ENCODE measurements at regions not wholly inside any gene's neighbourhood (a gene's known extent, or its start where the extent isn't known, plus 50 kb on each side); places are given as distances from the start of the nearest gene placed in this dataset.

DNA sequence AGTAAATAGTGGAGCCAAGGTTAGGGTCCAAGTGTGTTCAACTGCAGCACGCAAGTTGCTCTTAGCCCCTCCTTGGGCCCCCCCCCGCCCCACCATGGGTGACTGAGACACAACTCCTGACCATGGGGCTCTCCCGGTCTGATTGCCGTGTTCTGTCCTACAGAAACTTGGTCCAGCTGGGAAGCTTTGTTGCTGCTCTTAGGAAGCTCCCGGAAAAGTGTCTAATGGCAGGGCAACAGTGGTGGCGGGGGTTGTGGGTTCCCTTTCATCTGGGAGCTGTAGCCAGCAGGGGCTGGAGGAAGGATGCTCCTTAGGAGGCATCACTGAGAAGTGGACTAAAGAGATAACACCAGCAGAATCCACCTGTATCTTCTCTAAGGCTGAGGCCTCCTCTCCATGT is 111.1 kb downstream of the CYP26B1 start:
- Histone ChIP-seq H3K36me3 (ENCODE audit: control insufficient read depth in 2 of 3, insufficient read depth in 3 of 3, low read length in 3 of 3) (no peaks in the 10 kb centered on the region), H3K9me3 (ENCODE audit: control insufficient read depth in 2 of 3, insufficient read depth in 1 of 3, low read length in 3 of 3) (no peaks in the 10 kb centered on the region), H3K9ac (ENCODE audit: low read length in 3 of 3) (no peak overlapping the region), H3K4me3 (ENCODE audit: low read length in 3 of 3) (no peak overlapping the region), H3K27ac (ENCODE audit: low read depth in 2 of 2, low read length in 2 of 2) (no peak overlapping the region), H3K4me1 (ENCODE audit: control insufficient read depth in 2 of 3, insufficient read depth in 2 of 3, low read depth in 1 of 3, low read length in 3 of 3) (no peaks in the 10 kb centered on the region), H3K27me3 (ENCODE audit: control insufficient read depth, insufficient read depth, low read length) (no peaks in the 10 kb centered on the region)
- FAIRE-seq (no peak), DNase-seq (no peak)
- TF ChIP-seq, protein P1, sequence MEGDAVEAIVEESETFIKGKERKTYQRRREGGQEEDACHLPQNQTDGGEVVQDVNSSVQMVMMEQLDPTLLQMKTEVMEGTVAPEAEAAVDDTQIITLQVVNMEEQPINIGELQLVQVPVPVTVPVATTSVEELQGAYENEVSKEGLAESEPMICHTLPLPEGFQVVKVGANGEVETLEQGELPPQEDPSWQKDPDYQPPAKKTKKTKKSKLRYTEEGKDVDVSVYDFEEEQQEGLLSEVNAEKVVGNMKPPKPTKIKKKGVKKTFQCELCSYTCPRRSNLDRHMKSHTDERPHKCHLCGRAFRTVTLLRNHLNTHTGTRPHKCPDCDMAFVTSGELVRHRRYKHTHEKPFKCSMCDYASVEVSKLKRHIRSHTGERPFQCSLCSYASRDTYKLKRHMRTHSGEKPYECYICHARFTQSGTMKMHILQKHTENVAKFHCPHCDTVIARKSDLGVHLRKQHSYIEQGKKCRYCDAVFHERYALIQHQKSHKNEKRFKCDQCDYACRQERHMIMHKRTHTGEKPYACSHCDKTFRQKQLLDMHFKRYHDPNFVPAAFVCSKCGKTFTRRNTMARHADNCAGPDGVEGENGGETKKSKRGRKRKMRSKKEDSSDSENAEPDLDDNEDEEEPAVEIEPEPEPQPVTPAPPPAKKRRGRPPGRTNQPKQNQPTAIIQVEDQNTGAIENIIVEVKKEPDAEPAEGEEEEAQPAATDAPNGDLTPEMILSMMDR (IDR thresholded peaks at IDR 0.05; ENCODE audit: borderline replicate concordance, extremely low read depth, insufficient read depth) = no peak
- intact Hi-C loops (cut with DNase I) = no loop called here

DNA sequence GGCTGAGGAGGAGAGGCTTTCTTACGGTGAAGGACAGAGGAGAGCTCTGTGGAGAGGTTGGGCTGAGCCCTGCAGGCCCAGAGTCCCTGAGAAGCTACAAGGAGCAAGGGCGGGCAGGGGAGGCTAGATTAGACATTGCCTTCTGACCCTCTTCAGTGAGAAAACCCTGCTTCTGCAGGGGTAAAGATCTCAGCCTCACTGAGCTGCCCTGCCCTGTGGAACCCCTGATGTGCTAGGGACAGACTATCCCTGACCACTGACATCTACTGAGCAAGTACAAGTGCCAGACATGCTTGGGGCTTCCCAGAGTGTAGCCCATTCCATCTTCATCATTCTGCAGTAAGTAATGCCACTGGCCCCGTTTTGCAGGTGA is 111.5 kb downstream of the CYP26B1 start:
- no peak overlapping the region for H3K27ac ChIP-seq (ENCODE audit: low read depth in 2 of 2, low read length in 2 of 2)
- DNase-seq (no peak), FAIRE-seq (no peak)
- H3K9ac ChIP-seq (ENCODE audit: low read length in 3 of 3) = no peak overlapping the region
- intact Hi-C loops (cut with DNase I) = no loop called here
- H3K36me3 ChIP-seq (ENCODE audit: control insufficient read depth in 2 of 3, insufficient read depth in 3 of 3, low read length in 3 of 3) = no peaks in the 10 kb centered on the region
- no peaks in the 10 kb centered on the region for H3K9me3 ChIP-seq (ENCODE audit: control insufficient read depth in 2 of 3, insufficient read depth in 1 of 3, low read length in 3 of 3)
- no peak overlapping the region for H3K4me3 ChIP-seq (ENCODE audit: low read length in 3 of 3)
- TF ChIP-seq, protein P1 (IDR thresholded peaks at IDR 0.05; ENCODE audit: borderline replicate concordance, extremely low read depth, insufficient read depth) = no peak
- no peaks in the 10 kb centered on the region for H3K4me1 ChIP-seq (ENCODE audit: control insufficient read depth in 2 of 3, insufficient read depth in 2 of 3, low read depth in 1 of 3, low read length in 3 of 3)
- no peaks in the 10 kb centered on the region for H3K27me3 ChIP-seq (ENCODE audit: control insufficient read depth, insufficient read depth, low read length)

DNA sequence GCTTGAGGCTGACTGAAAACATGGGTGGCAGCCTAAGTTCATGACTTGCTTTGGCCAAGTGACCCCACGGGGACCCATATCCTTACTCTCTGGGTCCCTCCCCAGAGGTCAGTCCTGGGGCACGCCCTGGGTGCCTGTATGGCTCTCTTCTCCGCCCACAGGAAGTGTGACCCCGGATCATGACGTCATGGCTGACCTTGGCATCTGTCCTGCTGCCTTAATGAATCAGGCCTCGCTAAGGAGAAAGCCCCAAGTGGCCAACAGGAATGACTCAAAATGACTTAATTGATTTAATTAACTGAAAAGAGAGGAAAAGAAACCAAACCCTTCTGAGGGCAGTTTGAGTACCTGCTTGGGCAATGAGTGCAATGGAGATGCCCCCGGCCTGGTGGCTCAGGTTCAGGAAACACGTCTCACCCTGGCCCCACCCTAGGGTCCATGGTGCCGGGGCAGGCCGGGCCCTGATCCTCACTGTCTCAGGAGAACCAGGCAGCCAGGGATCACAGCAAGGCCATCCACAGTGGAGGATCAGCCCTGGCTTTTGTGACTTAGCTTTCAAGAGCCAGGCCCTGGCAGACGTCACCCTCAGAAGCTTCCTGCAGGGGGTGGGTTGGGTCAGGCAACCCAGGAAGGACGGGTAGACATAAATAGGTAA is 112.0 kb downstream of the CYP26B1 start:
- FAIRE-seq (no peak), DNase-seq (peak in 1 of 5 donors; percentile 2)
- TF ChIP-seq, protein P1 (IDR thresholded peaks at IDR 0.05; ENCODE audit: borderline replicate concordance, extremely low read depth, insufficient read depth) = no peak
- Histone ChIP-seq H3K4me1 (ENCODE audit: control insufficient read depth in 2 of 3, insufficient read depth in 2 of 3, low read depth in 1 of 3, low read length in 3 of 3) (no peaks in the 10 kb centered on the region), H3K36me3 (ENCODE audit: control insufficient read depth in 2 of 3, insufficient read depth in 3 of 3, low read length in 3 of 3) (no peaks in the 10 kb centered on the region), H3K27ac (ENCODE audit: low read depth in 2 of 2, low read length in 2 of 2) (no peak overlapping the region), H3K4me3 (ENCODE audit: low read length in 3 of 3) (no peak overlapping the region), H3K27me3 (ENCODE audit: control insufficient read depth, insufficient read depth, low read length) (no peaks in the 10 kb centered on the region), H3K9me3 (ENCODE audit: control insufficient read depth in 2 of 3, insufficient read depth in 1 of 3, low read length in 3 of 3) (no peaks in the 10 kb centered on the region), H3K9ac (ENCODE audit: low read length in 3 of 3) (no peak overlapping the region)
- intact Hi-C loops (cut with DNase I) = no loop called here
